LNCAP (cell line): ENCODE measurements at regions not wholly inside any gene's neighbourhood (a gene's known extent, or its start where the extent isn't known, plus 50 kb on each side); places are given as distances from the start of the nearest gene placed in this dataset.

Source experiments
- TF ChIP-seq, protein P1 (sequence below): fragments of 450-650 bp; IDR thresholded peaks from 2 replicates; pipeline ENCODE4 v1.5.1; 2017; ENCODE audit warnings: mild to moderate bottlenecking

DNA sequence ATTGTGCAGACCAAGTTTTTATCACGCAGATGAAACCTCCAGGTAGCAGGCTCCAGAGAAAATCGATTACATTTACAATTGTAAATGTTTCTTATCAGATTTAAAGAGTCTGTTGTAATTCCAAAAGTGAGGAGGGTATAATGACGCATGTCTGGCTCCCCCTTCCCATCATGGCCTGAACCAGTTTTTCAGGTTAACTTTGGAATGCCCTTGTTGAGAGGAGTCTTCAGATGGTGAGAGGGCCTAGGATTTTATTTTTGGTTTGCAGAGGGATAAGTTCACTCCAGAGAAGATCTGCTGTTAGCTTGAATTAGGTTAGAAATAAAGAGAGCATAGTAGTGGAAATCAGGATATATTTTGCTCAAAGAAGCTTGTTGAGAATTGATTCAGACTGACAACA lies 1028.3 kb upstream of the B3GALT2 start:
- TF ChIP-seq, protein P1, sequence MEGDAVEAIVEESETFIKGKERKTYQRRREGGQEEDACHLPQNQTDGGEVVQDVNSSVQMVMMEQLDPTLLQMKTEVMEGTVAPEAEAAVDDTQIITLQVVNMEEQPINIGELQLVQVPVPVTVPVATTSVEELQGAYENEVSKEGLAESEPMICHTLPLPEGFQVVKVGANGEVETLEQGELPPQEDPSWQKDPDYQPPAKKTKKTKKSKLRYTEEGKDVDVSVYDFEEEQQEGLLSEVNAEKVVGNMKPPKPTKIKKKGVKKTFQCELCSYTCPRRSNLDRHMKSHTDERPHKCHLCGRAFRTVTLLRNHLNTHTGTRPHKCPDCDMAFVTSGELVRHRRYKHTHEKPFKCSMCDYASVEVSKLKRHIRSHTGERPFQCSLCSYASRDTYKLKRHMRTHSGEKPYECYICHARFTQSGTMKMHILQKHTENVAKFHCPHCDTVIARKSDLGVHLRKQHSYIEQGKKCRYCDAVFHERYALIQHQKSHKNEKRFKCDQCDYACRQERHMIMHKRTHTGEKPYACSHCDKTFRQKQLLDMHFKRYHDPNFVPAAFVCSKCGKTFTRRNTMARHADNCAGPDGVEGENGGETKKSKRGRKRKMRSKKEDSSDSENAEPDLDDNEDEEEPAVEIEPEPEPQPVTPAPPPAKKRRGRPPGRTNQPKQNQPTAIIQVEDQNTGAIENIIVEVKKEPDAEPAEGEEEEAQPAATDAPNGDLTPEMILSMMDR: no peak

DNA sequence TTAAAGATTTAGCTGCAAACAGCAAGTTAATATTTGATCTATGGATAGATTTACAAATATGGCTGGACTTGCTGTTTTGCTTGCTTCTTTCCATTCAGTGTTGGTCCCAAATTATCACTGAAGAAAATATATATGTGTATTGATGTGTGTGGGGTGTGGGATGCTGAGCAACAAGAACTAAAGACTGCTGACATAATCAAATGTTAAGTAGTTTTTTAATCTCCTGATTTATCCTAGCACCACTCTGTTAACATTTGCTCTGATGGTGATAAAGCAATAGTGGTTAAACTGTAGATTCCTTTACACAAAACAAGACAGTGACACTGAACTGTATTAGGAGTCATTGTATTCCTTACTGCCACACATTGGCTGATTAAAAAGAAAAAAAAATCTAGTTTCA lies 1023.5 kb upstream of the B3GALT2 start:
- TF ChIP-seq, protein P1: no peak

DNA sequence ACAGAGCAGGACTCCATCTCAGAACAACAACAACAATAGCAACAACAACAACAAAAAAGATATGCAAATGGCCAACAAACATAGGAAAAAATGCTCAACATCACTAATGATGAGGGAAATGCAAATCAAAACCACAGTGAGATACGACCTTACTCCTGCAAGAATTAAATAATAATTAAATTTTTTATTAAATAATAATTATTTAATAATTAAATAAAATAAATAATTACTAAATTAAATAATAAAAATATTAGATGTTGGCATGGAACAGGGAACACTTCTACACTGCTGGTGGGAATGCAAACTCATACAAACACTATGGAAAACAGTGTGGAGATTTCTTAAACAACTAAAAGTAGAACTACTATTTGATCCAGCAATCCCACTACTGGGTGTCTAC lies 1022.3 kb upstream of the B3GALT2 start:
- TF ChIP-seq, protein P1: no peak

- TF ChIP-seq, protein P1: no peak
These were observed 1010.1 kb upstream of the B3GALT2 start for GRCh38 chr1:194196562-194196961.

- TF ChIP-seq, protein P1: no peak
These were observed 1008.3 kb upstream of the B3GALT2 start for GRCh38 chr1:194194724-194195123.

DNA sequence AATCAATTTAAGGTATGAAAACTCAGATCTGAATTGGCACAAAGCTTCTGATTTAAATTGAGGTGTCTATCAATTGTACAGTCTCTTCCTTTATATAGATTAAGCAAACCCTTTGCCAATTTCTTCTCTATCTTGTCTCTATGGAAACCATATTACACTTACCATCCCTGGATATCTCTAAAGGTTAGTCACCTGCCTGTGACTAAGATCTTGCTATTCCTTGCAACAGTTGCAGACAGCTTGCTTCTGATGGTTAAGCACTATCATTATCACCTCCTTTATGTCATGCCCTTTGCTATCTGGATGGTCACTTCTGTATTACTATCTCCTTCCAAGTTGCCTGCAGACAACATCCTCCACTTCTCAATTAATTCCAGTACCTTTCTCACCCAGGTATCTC lies 998.6 kb upstream of the B3GALT2 start:
- TF ChIP-seq, protein P1: no peak

GRCh38 chr1:194184425-194184824 lies 998.0 kb upstream of the B3GALT2 start:
- TF ChIP-seq, protein P1: no peak

DNA sequence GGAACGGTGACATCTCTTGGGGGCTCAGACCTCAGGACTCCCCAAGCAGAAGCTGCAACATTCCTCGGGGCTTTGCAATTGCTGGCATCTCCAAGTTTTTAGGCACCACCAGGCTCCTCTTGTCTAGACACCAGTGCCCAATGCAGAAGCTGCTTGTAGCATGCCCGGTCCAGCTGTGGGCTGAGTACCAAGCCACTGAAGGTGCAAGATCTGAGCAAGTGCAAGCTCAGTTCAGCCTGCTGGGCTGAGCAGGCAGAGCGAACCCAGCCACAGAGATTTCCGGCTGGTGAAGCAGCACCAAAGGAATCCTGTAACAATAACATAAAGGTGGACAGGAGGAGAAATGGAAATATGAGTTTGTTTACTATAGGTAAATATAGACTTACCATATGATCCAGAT lies 995.4 kb upstream of the B3GALT2 start:
- TF ChIP-seq, protein P1: no peak
